ENCODE measurements at regions not wholly inside any gene's neighbourhood (a gene's known extent, or its start where the extent isn't known, plus 50 kb on each side); places are given as distances from the start of the nearest gene placed in this dataset.
"Not testable (repeated sequence)": the region's sequence is repeated elsewhere in the genome, so short reads cannot be mapped to it uniquely, and the experiment has no call there.

DNA sequence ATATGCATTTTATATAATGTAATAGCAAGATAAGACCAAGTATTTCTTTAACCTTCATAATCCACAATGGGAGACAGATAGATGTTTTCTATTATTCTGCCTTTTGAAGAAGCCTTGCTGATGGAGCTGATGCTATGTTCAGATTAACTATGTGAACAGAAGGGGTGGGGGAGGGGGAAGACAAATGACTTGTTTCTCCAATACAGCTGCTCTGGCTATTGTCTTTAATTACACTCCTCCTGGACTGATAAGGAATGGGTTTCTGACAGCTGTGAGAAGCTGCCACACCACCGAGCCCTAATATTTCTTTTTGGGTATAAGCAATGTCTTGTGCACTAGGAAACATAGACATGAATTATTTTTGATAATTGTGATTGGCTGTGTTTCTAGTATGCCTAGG is 62.0 kb downstream of the CAVIN4 start:
- no peak for ATAC-seq
- Histone ChIP-seq H3K4me1 (no peaks in the 10 kb centered on the region), H3K4me3 (no peak overlapping the region), H3K36me3 (no peaks in the 10 kb centered on the region), H3K27ac (no peak overlapping the region), H3K27me3 (peaks cover 11% of the 10 kb centered on the region), H3K9me3 (peaks cover 0 to 9% (median 0%) of the 10 kb centered on the region in 3 donors)
- no peak for TF ChIP-seq CTCF (IDR thresholded peaks at IDR 0.05)
- 19 to 20% methylated on average over 1 of the region's 1 CpG for WGBS, 2 donors (ENCODE audit: low coverage in 1 of 2)

DNA sequence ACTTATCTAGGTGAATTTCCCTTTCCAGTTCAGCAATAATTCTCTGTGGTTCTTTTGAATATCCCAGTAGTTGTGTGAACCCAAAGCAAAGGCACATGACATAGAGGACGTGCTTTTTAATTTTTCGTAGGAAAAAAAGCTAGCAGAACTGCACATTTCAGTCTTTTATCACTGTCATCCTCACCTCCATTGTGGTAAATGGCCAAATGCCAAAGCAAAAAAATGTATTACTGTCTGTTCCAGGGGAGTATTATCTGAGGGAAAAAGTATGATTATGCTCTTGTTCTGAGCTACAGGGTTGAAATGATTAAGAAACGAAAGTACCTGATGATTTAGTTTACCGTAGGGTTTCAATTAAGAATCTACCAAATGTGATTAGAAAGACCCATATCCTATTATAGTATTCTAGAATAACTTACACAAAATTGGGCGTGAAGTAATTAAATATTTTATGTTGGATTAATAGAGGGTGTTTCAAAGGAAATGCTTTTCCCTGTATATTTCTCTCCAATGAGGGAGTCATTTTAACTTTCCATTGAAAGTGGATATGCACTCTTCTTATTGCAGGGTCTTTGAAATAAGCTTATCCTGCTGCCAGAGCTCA is 62.7 kb downstream of the CAVIN4 start:
- no peaks in the 10 kb centered on the region for H3K36me3 ChIP-seq
- no peaks in the 10 kb centered on the region for H3K4me1 ChIP-seq
- no peak for TF ChIP-seq POLR2A (IDR thresholded peaks at IDR 0.05)
- TF ChIP-seq EP300 (IDR thresholded peaks at IDR 0.05), result no peak
- TF ChIP-seq CTCF (IDR thresholded peaks at IDR 0.05), result no peak
- TF ChIP-seq POLR2AphosphoS5 (IDR thresholded peaks at IDR 0.05), result no peak
- ATAC-seq, result no peak
- peaks cover 11% of the 10 kb centered on the region for H3K27me3 ChIP-seq
- 41 to 51% methylated on average over 5 of the region's 5 CpGs for WGBS, 2 donors (ENCODE audit: low coverage in 1 of 2)
- H3K27ac ChIP-seq, result no peak overlapping the region
- peaks cover 0 to 9% (median 0%) of the 10 kb centered on the region in 3 donors for H3K9me3 ChIP-seq
- no peak overlapping the region for H3K4me3 ChIP-seq

GRCh38 chr9:100641166-100641565 is 63.3 kb downstream of the CAVIN4 start:
- Histone ChIP-seq H3K27ac (no peak overlapping the region), H3K9me3 (peaks cover 0 to 9% (median 0%) of the 10 kb centered on the region in 3 donors), H3K27me3 (peaks cover 11% of the 10 kb centered on the region), H3K36me3 (no peaks in the 10 kb centered on the region), H3K4me1 (no peaks in the 10 kb centered on the region), H3K4me3 (no peak overlapping the region)
- ATAC-seq, result no peak
- TF ChIP-seq CTCF (IDR thresholded peaks at IDR 0.05), result no peak
- 81 to 88% methylated on average over 2 of the region's 2 CpGs for WGBS, 2 donors (ENCODE audit: low coverage in 1 of 2)

DNA sequence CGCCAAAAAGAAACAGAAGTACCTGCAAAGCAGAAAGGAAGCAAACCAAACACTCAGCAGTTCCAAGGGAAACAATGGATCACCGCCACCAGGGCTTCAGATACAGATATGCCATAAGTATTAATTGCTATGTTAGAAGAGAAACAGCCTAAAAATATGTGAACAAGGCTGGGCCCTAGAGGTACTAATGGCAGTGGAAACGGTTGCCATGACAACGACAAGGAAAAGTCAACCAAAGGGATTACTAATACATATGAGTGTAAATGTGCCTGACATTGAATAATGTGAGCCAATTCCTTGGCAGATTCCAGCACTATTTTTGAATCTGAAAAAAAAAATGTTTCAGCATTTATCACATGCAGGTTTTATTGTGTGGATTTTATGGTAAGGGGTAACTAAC is 75.0 kb downstream of the CAVIN4 start:
- Histone ChIP-seq H3K36me3 (no peaks in the 10 kb centered on the region), H3K4me1 (no peaks in the 10 kb centered on the region), H3K27me3 (no peaks in the 10 kb centered on the region), H3K27ac (no peak overlapping the region), H3K4me3 (no peak overlapping the region), H3K9me3 (peaks cover 0 to 16% (median 0%) of the 10 kb centered on the region in 3 donors)
- ATAC-seq, result no peak
- 34 to 66% methylated on average over 2 to 4 of the region's 4 CpGs for WGBS, 2 donors (ENCODE audit: low coverage in 1 of 2)
- TF ChIP-seq POLR2AphosphoS5 (IDR thresholded peaks at IDR 0.05), result no peak
- TF ChIP-seq POLR2A (IDR thresholded peaks at IDR 0.05), result no peak
- no peak for TF ChIP-seq EP300 (IDR thresholded peaks at IDR 0.05)
- no peak for TF ChIP-seq CTCF (IDR thresholded peaks at IDR 0.05)

DNA sequence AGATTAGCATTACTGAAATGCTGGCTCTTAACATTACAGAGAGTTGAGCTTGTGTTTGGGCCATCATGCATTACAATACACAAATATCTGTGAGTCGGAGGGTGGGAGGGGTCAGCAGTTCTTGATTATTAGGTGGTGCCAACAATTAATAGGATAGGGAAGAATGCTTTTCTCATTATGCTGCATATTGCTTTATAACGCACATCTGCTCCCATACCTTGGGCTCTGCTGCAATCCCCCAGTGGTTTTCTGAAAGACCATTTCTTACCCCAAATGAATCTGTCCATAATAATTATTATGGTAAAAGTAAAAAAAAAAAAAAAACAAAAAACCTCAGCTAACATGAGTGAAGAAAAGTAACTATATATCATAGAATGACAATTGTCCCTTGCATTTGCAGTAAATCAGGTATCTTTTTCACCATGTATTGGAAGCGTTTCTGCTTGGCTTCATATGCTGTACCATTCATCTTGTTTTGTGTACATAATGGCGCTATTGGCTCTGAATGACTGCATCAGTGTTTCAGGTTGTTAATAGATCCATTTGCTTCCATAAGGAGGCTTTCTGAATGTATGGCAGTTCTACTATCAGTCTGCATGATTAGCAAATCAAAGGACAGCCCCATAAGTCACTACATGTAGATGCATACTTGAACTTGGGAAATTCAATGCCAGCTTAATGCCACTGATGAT is 75.9 kb downstream of the CAVIN4 start:
- peaks cover 0 to 16% (median 0%) of the 10 kb centered on the region in 3 donors for H3K9me3 ChIP-seq
- no peaks in the 10 kb centered on the region for H3K27me3 ChIP-seq
- no peak overlapping the region for H3K27ac ChIP-seq
- ATAC-seq, result no peak
- WGBS, 2 donors (ENCODE audit: low coverage in 1 of 2), result 63 to 84% methylated on average over 4 of the region's 4 CpGs
- H3K4me1 ChIP-seq, result no peaks in the 10 kb centered on the region
- no peaks in the 10 kb centered on the region for H3K36me3 ChIP-seq
- TF ChIP-seq CTCF (IDR thresholded peaks at IDR 0.05) (no peak), POLR2AphosphoS5 (IDR thresholded peaks at IDR 0.05) (no peak), EP300 (IDR thresholded peaks at IDR 0.05) (no peak), POLR2A (IDR thresholded peaks at IDR 0.05) (no peak)
- no peak overlapping the region for H3K4me3 ChIP-seq

DNA sequence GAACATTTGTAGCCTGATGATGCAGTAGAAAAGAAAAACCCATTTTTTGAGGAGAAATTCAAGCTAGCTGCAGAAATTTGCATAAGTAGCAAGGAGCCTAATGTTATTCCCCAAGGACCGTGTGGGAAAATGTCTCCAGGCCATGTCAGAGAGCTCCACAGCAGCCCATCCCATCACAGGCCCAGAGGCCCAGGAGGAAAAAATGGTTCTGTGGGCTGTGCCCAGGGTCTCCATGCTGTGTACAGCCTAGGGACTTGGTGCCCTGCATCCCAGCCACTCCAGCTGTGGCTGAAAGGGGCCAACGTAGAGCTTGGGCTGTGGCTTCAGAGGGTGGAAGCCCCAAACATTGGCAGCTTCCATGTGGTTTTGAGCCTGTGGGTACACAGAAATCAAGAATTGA is 79.0 kb downstream of the CAVIN4 start:
- 56 to 76% methylated on average over 1 to 2 of the region's 2 CpGs for WGBS, 2 donors (ENCODE audit: low coverage in 1 of 2)

More for the DNA sequence above, 79.0 kb downstream of the CAVIN4 start:
- not testable (repeated sequence) for ATAC-seq, H3K4me1 ChIP-seq, H3K4me3 ChIP-seq, H3K36me3 ChIP-seq, H3K27me3 ChIP-seq, H3K27ac ChIP-seq
- H3K9me3 ChIP-seq, result peaks cover 0 to 16% (median 0%) of the 10 kb centered on the region in 3 donors

Data from gastroesophageal sphincter (tissue), 4 donors.